GM21786 (cell line): ENCODE measurements at regions not wholly inside any gene's neighbourhood (a gene's known extent, or its start where the extent isn't known, plus 50 kb on each side); places are given as distances from the start of the nearest gene placed in this dataset.

ENCODE experiments used
- ATAC-seq: cut with Tn5 transposase; IDR thresholded peaks from one replicate; pipeline ENCODE4 v1.9.1; 2021; ENCODE audit not compliant: unreplicated experiment

GRCh38 chr21:34022627-34023335 is 50.6 kb upstream of the MRPS6 start:
- no peak for ATAC-seq

GRCh38 chr21:34021726-34022125 is 51.7 kb upstream of the MRPS6 start:
- ATAC-seq: no peak

- no peak for ATAC-seq
Observed at GRCh38 chr21:34020983-34021553, 52.3 kb upstream of the MRPS6 start.

GRCh38 chr21:34020005-34020847 is 53.2 kb upstream of the MRPS6 start:
- ATAC-seq: peak; percentile 37

- no peak for ATAC-seq
Observed at GRCh38 chr21:34019402-34019801, 54.0 kb upstream of the MRPS6 start.

GRCh38 chr21:34018910-34019309 is 54.5 kb upstream of the MRPS6 start:
- no peak for ATAC-seq

GRCh38 chr21:34018185-34018584 is 55.2 kb upstream of the MRPS6 start:
- ATAC-seq: no peak

- peak; percentile 41 for ATAC-seq
Observed at GRCh38 chr21:34017039-34017961, 56.1 kb upstream of the MRPS6 start.

- no peak for ATAC-seq
Observed at GRCh38 chr21:34012640-34013039, 60.7 kb upstream of the MRPS6 start.

GRCh38 chr21:34011660-34012059 is 61.7 kb upstream of the MRPS6 start:
- no peak for ATAC-seq

- no peak for ATAC-seq
Observed at GRCh38 chr21:34009193-34009592, 64.2 kb upstream of the MRPS6 start.

GRCh38 chr21:34008618-34009017 is 64.8 kb upstream of the MRPS6 start:
- ATAC-seq: no peak

GRCh38 chr21:34006611-34007168 is 66.7 kb upstream of the MRPS6 start:
- ATAC-seq: no peak

DNA sequence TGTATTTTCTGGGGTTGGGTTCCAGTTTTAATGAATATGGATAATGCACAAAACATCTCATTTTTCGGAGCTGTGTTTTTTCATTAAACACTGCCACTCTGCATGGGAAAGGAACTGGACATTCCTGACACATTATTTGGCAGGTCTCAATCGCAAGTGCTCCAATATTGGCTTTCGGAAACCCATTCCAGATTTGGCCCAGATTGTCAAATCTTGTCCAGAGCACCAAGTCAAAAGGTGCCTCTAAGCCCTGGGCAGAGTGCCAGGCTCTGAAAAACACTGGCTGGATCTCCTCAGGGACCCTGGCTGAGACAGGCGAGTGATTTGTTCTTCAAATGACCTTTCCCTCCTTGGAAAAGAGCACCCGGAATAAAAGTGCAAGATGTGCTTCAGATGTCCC is 68.4 kb upstream of the MRPS6 start:
- no peak for ATAC-seq

DNA sequence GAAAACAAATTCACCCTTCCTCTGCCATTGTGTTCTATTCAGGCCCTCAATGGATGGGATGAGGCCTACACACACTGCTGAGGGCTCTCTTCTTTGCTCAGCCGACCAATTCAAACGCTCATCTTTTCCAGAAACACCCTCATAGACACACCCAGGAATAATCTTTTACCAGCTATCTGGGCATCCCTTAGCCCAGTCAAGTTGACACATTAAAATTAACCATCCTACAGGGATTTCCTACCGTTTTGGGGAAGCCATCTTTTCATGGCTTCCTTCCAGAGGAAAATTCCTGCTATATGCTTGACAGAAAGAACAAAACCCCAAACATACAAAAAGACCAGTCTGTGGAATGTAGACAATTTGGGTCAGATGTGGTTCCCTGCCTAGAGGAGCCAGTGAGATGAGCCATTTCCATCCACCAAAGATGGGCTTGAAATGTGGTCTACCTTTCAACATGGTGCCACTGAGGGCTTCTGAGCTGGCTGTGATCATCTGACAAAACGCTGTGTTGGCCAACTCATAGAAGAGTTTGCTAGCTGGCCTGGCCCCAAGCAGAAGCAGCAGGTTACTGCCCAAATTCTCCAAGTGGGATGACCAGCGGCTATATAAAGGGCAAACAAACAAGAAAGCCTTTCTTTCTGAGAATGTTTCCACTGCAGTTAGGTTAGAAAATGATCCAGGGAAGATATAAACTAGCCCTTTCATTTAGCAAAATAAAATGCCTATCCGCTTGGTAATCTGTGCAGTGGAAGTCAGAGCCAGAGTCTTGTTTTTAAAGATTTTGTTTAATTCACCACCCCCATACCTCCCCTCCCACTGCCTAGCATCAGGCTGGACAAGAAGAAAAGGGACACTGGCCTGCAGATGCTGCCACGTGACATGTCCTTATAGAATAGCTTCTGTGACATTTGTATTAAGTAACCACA is 69.1 kb upstream of the MRPS6 start:
- ATAC-seq: no peak

- ATAC-seq: no peak
Observed at GRCh38 chr21:34003428-34003827, 70.0 kb upstream of the MRPS6 start.

DNA sequence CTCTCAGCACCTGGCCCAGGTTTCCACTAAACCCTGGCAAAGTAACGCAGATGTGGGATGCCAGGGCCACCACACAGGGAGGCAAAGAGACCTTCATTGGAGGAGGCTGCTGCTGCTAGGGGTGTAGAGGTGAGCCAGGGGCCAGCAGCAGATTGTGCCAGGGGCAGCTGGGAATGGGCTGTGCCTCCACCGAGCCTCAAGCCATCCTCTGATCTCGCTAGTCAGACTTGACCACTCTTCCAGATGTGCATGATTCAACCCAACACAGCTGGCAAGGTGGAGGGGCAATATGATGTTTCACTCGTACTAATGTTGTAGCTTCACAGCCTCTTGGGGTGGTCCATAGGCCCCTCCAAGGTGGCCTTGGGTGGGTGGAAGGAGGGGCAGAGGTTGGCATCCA is 73.0 kb upstream of the MRPS6 start:
- ATAC-seq: no peak

DNA sequence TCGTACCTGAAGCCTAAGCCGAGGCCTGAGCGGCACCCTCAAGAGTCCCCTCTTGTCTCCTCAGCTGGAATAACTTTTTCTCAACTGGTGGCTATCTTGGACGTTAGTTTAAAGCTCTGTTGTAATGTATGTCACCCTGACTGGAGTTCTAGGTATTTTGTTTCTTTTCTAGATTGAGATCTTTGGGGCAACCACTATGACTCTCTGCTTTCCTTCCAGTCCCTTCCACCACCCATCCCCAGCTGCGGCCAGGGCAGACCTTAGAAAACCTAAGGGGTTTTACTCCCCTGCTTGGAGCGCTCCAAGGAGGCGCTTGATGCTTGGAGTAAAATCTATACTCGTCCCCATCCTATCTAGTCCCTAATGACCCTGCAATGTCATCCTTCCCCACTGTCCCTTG is 74.6 kb upstream of the MRPS6 start:
- no peak for ATAC-seq

GRCh38 chr21:33998402-33998801 is 75.0 kb upstream of the MRPS6 start:
- ATAC-seq: no peak

DNA sequence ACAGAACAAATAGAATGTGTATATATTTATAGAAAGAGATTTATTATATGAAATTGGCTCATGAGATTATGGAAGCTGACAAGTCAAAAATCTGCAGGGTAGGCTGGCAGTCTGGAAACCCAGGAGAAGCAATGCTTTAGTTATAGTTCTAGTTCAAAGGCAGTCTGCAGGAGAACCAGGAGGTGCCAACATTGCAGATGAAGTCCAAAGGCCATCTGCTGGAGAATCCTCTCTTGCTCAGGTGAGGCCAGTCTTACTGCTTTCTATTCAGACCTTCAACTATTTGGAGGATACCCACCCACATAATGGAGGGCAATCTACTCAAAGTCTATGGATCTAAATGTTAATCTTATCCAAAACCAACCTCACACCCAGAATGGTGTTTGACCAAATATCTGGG is 75.9 kb upstream of the MRPS6 start:
- ATAC-seq: no peak
